NCI-H146 treated with DMSO at 0.1 percent for 48 hours (cell line): ENCODE measurements at regions not wholly inside any gene's neighbourhood (a gene's known extent, or its start where the extent isn't known, plus 50 kb on each side); places are given as distances from the start of the nearest gene placed in this dataset.
A peak's percentile ranks its signal among the peaks of the same experiment; 100 is the strongest.

ENCODE experiments used
- DNase-seq: peaks from one replicate; lab custom pipeline; 2025; ENCODE audit not compliant: unreplicated experiment; lab: John Stamatoyannopoulos, UW

- no peak for DNase-seq
Measured at GRCh38 chr12:67929384-67929772, 59.9 kb upstream of the IFNG-AS1 start.

- DNase-seq, result peak; percentile 60
Measured at GRCh38 chr12:67937822-67938221, 51.4 kb upstream of the IFNG-AS1 start.
